Upper lobe of left lung (tissue), 4 donors: ENCODE measurements at regions not wholly inside any gene's neighbourhood (a gene's known extent, or its start where the extent isn't known, plus 50 kb on each side); places are given as distances from the start of the nearest gene placed in this dataset.

Source experiments
- EP300 ChIP-seq, 4 donors: sonication (generic); formaldehyde crosslinking; IDR thresholded peaks; one replicate each; pipeline ENCODE4 v1.5.1; 2017; ENCODE audit warnings: antibody characterized with exemption in 4 of 4, control low read depth in 2 of 4
- POLR2A ChIP-seq, 4 donors: fragments of 450-650 bp; IDR thresholded peaks; one replicate each; pipeline ENCODE4 v1.5.1; 2016 to 2017; ENCODE audit warnings: antibody characterized with exemption in 4 of 4, mild to moderate bottlenecking in 2 of 4
- POLR2AphosphoS5 ChIP-seq, 2 donors: sonication (generic); formaldehyde crosslinking; IDR thresholded peaks; one replicate each; pipeline ENCODE4 v1.5.1; 2017; ENCODE audit warnings: antibody characterized with exemption in 2 of 2
- TF ChIP-seq, protein P1 (sequence below), 6 experiments: fragments of 450-650 bp in 4 of 6; fragments of 200-600 bp in 2 of 6; sonication (generic) in 2 of 6; IDR thresholded peaks; one replicate each; pipeline ENCODE4 v1.5.1; 2016 to 2019; ENCODE audit warnings: antibody characterized with exemption in 6 of 6

DNA sequence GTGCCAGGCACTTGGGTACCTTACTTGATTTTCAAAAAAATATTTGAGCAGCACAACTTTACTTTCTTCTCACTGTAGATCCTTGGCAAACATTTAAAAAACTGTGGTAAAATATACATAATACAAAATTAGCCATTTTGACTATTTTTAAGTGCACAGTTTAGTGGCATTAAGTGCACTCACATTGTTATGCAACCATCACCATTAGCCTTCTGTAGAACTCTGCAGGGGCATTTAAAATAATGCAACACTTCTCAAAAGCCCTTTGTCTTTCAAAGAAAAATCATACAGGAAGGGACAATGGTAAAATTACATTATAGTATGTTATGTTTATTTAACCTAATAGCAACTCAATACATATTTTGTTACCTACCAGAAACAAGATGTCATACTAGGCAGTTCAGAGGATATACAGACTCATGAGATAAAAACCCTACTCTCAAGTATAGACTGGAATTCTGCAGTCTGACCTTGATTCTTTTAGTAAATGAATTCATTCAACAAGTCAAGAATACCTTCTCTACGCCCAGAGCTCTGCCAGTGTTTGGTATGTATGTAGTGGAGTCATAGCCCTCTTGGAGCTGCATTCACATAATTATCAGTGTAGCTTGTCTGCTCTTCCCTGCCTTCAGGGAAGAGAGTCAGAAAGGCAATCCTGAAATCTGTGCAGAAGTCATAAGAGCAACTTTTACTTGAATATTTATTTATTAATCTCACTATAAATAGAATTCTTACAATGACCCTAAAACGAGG, 74.0 kb upstream of the ARRDC3 start:
- TF ChIP-seq, protein P1, sequence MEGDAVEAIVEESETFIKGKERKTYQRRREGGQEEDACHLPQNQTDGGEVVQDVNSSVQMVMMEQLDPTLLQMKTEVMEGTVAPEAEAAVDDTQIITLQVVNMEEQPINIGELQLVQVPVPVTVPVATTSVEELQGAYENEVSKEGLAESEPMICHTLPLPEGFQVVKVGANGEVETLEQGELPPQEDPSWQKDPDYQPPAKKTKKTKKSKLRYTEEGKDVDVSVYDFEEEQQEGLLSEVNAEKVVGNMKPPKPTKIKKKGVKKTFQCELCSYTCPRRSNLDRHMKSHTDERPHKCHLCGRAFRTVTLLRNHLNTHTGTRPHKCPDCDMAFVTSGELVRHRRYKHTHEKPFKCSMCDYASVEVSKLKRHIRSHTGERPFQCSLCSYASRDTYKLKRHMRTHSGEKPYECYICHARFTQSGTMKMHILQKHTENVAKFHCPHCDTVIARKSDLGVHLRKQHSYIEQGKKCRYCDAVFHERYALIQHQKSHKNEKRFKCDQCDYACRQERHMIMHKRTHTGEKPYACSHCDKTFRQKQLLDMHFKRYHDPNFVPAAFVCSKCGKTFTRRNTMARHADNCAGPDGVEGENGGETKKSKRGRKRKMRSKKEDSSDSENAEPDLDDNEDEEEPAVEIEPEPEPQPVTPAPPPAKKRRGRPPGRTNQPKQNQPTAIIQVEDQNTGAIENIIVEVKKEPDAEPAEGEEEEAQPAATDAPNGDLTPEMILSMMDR (IDR thresholded peaks at IDR 0.05): no peak
- TF ChIP-seq POLR2A (IDR thresholded peaks at IDR 0.05) (no peak), POLR2AphosphoS5 (IDR thresholded peaks at IDR 0.05) (no peak), EP300 (IDR thresholded peaks at IDR 0.05) (no peak)
